ENCODE measurements at regions not wholly inside any gene's neighbourhood (a gene's known extent, or its start where the extent isn't known, plus 50 kb on each side); places are given as distances from the start of the nearest gene placed in this dataset.

DNA sequence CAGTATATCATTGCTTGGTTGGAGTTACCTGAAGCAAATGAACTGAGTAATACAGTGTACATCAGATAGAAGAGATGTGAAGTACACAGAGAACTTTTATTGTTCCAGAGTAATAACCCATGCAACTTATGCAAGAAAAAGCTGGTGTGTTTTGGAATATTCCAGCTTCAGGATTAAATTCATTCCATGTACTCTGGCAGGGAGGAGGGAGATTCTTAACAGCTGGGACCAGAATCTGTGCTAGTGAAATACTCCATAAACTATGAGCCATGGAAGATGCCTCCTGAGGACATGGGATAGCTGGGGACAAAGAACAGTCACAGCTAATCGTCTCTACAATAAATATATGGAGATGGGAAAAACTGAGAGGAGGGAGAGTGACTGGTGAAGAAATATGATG lies 101.6 kb upstream of the OTUD4 start:
- H3K9me3 ChIP-seq (replicated peaks; ENCODE audit: control insufficient read depth, low read depth, low read length) = no peaks in the 10 kb centered on the region
- H3K36me3 ChIP-seq (ENCODE audit: control insufficient read depth, insufficient read depth, low read length) = no peaks in the 10 kb centered on the region
- DNase-seq = peak; percentile 77
- no CpG with 5 or more reads among the region's 1 CpG for WGBS (ENCODE audit: insufficient coverage)
- no peaks in the 10 kb centered on the region for H3K27me3 ChIP-seq (ENCODE audit: control insufficient read depth, insufficient read depth, low read length)
- no peak overlapping the region for H3K4me3 ChIP-seq (ENCODE audit: low read length)
- H3K27ac ChIP-seq (ENCODE audit: low read length) = peak overlapping the region; percentile 74
- peaks cover 29% of the 10 kb centered on the region for H3K4me1 ChIP-seq (ENCODE audit: control insufficient read depth, insufficient read depth, low read length)

DNA sequence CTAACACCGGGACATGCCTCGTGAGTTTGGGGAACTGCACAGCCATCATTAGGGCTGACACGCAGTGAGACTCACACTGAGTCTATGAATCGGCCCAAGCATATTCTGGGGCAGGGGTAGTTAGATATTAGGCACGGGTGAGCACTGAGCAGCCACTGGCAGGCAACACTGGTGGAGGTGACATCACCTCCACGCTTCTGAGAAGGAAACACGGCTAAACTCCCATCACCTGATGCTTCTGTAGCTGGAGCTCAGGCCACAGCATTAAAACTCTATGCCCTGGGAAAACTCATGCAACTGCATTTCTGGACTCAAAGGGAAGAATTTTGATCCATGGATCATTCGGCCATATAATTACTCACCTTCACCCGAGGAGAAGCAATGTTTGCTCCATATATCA lies 100.8 kb upstream of the OTUD4 start:
- Histone ChIP-seq H3K4me3 (ENCODE audit: low read length) (no peak overlapping the region), H3K9me3 (replicated peaks; ENCODE audit: control insufficient read depth, low read depth, low read length) (no peaks in the 10 kb centered on the region), H3K27me3 (ENCODE audit: control insufficient read depth, insufficient read depth, low read length) (no peaks in the 10 kb centered on the region), H3K4me1 (ENCODE audit: control insufficient read depth, insufficient read depth, low read length) (peaks cover 30% of the 10 kb centered on the region), H3K36me3 (ENCODE audit: control insufficient read depth, insufficient read depth, low read length) (no peaks in the 10 kb centered on the region), H3K27ac (ENCODE audit: low read length) (peak overlapping the region; percentile 97)
- 92% methylated on average over 6 of the region's 9 CpGs for WGBS (ENCODE audit: insufficient coverage)
- no peak for DNase-seq

DNA sequence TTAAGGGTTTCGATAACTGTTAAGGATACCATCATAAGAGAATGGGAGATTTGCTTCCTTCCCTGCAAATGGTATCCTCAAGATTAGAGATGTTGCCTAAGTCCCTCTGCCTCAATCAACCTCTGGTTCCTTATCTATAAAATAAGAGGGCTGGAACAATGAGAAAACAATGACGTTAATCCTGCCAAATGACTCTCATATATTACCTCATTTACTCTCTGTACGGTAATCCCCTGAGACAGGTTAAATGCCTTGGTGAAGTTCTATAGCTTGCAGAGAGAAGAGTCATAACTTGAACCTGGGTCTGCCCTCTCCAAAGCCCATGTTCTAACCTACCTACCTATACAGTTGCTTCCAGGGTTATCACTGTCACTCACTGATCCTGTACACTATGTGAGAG lies 100.2 kb upstream of the OTUD4 start:
- Histone ChIP-seq H3K4me3 (ENCODE audit: low read length) (no peak overlapping the region), H3K4me1 (ENCODE audit: control insufficient read depth, insufficient read depth, low read length) (peaks cover 36% of the 10 kb centered on the region), H3K9me3 (replicated peaks; ENCODE audit: control insufficient read depth, low read depth, low read length) (no peaks in the 10 kb centered on the region), H3K36me3 (ENCODE audit: control insufficient read depth, insufficient read depth, low read length) (no peaks in the 10 kb centered on the region), H3K27ac (ENCODE audit: low read length) (peak overlapping the region; percentile 97), H3K27me3 (ENCODE audit: control insufficient read depth, insufficient read depth, low read length) (no peaks in the 10 kb centered on the region)
- no CpG with 5 or more reads among the region's 3 CpGs for WGBS (ENCODE audit: insufficient coverage)
- DNase-seq = no peak

DNA sequence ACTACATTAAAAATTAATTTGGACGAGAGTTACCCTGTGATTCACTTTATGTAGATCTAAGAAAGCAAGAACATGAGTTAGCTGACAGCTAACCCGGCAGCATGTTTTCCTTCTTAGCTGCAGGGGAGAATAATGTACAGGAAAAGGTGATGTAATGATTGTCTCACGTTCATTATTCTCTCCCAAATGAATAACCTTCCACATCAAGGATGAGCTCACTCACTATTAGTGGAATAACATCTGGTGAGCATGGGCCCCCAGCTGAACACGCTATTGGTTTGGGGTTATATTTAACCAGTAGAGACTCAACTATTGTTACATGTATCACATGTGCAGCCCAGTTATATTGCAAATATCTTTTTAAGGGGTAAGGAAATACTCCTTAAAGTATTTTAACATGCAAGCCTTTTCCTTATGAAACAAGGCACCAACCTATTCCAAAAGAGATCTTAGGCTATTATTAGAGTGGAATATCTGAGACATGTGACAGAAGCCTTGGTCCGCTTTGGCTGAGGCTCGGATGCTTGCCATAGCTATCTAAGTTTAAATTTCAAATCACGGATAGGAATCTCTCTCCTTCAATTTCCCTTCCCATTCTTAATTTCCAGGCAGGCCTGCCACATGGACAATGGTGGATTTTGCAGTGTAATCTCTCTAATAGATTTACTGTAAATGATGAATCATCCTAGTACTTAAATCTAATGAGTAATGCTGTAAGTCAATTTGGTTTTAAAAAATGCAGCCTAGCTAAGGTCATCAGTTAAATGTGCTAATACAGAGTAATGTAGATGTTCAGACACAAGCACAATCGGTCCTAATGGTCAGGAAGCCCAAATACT lies 99.0 kb upstream of the OTUD4 start:
- Histone ChIP-seq H3K4me1 (ENCODE audit: control insufficient read depth, insufficient read depth, low read length) (peaks cover 38% of the 10 kb centered on the region), H3K27ac (ENCODE audit: low read length) (peak overlapping the region; percentile 97), H3K4me3 (ENCODE audit: low read length) (no peak overlapping the region), H3K9me3 (replicated peaks; ENCODE audit: control insufficient read depth, low read depth, low read length) (no peaks in the 10 kb centered on the region), H3K27me3 (ENCODE audit: control insufficient read depth, insufficient read depth, low read length) (no peaks in the 10 kb centered on the region), H3K36me3 (ENCODE audit: control insufficient read depth, insufficient read depth, low read length) (no peaks in the 10 kb centered on the region)
- DNase-seq = peak; percentile 98
- 20% methylated on average over 1 of the region's 8 CpGs for WGBS (ENCODE audit: insufficient coverage)

DNA sequence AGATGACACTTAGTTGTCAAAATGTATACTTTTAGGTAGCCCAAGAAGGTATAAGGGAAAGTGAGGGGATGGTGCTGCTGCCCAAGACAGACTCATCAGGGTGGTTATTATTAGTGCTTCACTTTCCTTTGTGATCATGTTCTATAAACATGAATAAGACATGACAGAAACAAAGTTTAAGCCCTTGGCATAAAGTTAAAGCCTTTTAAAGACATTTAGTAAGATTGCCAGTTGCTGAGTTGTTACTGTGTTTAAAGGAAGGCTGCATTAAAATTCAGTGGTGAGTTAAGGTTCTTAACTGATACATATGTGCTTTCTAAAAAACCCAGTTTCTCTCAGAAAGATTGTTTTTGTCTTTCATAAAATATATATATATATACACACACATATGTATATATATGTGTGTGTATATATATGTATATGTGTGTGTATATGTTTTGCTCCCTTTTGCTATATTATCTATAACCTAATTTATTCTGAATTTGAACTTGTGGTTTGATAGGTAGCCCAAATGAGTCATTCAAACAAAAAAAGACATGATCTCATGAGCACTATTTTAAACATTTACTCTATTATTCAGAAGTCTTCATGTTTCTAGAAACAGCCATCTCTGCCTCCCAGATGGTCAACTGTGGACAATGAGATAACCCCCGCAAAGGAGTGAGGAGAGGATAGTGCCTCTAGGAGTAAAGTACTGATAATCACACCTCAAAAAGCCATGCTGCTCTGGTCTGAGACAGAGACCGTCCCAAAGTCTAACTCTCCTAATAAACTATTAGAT lies 98.1 kb upstream of the OTUD4 start:
- Histone ChIP-seq H3K9me3 (replicated peaks; ENCODE audit: control insufficient read depth, low read depth, low read length) (peaks cover 5% of the 10 kb centered on the region), H3K4me3 (ENCODE audit: low read length) (no peak overlapping the region), H3K4me1 (ENCODE audit: control insufficient read depth, insufficient read depth, low read length) (peaks cover 38% of the 10 kb centered on the region), H3K27me3 (ENCODE audit: control insufficient read depth, insufficient read depth, low read length) (no peaks in the 10 kb centered on the region), H3K27ac (ENCODE audit: low read length) (peak overlapping the region; percentile 97), H3K36me3 (ENCODE audit: control insufficient read depth, insufficient read depth, low read length) (no peaks in the 10 kb centered on the region)
- no CpG with 5 or more reads among the region's 2 CpGs for WGBS (ENCODE audit: insufficient coverage)
- peak; percentile 86 for DNase-seq

DNA sequence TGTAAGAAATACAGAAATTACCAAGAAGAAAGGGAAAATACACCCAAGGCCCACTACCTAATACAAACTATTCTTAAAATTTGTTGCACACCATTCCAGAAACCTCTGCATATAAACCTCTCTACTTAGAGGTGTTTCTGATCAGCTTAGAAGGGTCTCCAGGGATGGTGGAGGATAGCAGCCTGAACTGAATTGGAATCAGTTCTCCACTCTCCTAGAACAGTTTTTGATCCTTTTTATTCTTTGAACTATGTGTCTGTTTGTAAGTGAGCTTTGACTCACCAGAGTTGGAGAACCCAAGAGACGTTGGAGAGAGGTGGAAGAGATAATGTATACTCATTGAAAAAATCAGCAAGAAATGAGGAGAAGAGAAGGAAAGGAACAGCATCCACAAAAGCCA lies 96.6 kb upstream of the OTUD4 start:
- peaks cover 33% of the 10 kb centered on the region for H3K4me1 ChIP-seq (ENCODE audit: control insufficient read depth, insufficient read depth, low read length)
- DNase-seq = peak; percentile 37
- H3K27me3 ChIP-seq (ENCODE audit: control insufficient read depth, insufficient read depth, low read length) = no peaks in the 10 kb centered on the region
- H3K4me3 ChIP-seq (ENCODE audit: low read length) = no peak overlapping the region
- WGBS (ENCODE audit: insufficient coverage) = no CpG with 5 or more reads among the region's 1 CpG
- H3K27ac ChIP-seq (ENCODE audit: low read length) = peak overlapping the region; percentile 89
- peaks cover 8% of the 10 kb centered on the region for H3K9me3 ChIP-seq (replicated peaks; ENCODE audit: control insufficient read depth, low read depth, low read length)
- H3K36me3 ChIP-seq (ENCODE audit: control insufficient read depth, insufficient read depth, low read length) = no peaks in the 10 kb centered on the region

DNA sequence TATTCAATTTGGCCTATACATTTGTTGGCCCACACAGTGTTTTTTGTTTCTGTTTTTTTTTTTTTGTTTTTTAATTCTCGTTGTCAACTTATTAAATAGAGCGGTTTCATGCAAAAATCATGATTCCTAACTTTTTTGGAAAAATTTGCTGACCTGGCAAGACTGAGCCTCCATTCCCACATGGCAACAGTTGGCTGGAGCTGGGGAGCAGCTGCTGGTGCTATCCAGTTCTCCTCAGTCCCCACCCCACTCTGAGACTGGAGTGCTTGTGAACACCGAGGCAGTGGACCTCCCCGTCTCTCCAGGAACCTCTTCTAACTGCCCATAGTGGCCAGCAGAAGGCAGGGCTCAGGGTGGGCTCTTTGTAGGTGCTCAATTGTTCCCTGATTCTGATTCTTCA lies 95.7 kb upstream of the OTUD4 start:
- H3K27ac ChIP-seq (ENCODE audit: low read length) = peak overlapping the region; percentile 89
- no CpG with 5 or more reads among the region's 4 CpGs for WGBS (ENCODE audit: insufficient coverage)
- peak; percentile 96 for DNase-seq
- H3K4me1 ChIP-seq (ENCODE audit: control insufficient read depth, insufficient read depth, low read length) = peaks cover 30% of the 10 kb centered on the region
- H3K27me3 ChIP-seq (ENCODE audit: control insufficient read depth, insufficient read depth, low read length) = no peaks in the 10 kb centered on the region
- H3K9me3 ChIP-seq (replicated peaks; ENCODE audit: control insufficient read depth, low read depth, low read length) = peaks cover 8% of the 10 kb centered on the region
- no peaks in the 10 kb centered on the region for H3K36me3 ChIP-seq (ENCODE audit: control insufficient read depth, insufficient read depth, low read length)
- no peak overlapping the region for H3K4me3 ChIP-seq (ENCODE audit: low read length)

DNA sequence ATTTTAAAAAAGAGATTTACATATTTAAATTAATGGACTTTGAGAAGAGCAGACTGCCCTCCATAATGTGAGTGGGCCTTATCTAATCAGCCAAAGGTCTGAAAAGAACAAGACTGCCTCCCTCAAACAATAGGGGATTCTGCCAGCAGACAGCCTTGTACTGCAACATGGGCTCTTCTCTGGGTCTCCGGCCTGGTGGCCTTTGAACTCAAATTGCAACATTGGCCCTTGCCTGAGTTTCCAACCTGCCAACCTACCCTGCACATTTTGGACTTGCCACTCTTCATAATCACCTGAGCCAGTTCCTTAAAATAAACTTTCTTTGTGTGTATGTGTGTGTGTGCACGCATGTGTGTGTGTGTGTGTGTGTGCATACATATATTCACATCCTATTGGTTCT lies 90.8 kb upstream of the OTUD4 start:
- Histone ChIP-seq H3K4me3 (ENCODE audit: low read length) (no peak overlapping the region), H3K4me1 (ENCODE audit: control insufficient read depth, insufficient read depth, low read length) (peaks cover 8% of the 10 kb centered on the region), H3K36me3 (ENCODE audit: control insufficient read depth, insufficient read depth, low read length) (no peaks in the 10 kb centered on the region), H3K27ac (ENCODE audit: low read length) (no peak overlapping the region), H3K27me3 (ENCODE audit: control insufficient read depth, insufficient read depth, low read length) (no peaks in the 10 kb centered on the region), H3K9me3 (replicated peaks; ENCODE audit: control insufficient read depth, low read depth, low read length) (peaks cover 8% of the 10 kb centered on the region)
- no peak for DNase-seq
- WGBS (ENCODE audit: insufficient coverage) = 78% methylated on average over 1 of the region's 2 CpGs

DNA sequence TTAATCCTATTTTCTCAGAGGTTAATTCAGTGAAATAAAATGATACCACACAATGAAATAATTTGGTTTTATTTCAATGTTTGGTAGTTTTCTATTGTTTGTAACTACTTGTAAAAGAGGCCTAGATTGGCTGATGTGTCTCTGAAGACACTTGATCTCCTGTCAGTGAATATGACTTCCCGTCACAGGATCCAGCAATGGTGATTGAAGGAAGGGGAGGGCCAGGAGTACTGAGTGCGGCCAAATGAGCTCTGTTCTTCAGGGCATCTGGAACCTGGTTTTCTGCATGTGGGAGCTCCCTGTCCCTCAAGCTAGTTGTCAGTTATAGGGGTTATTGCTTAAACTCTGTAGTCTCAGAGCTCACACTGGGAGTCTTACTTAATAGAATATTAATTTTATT lies 86.5 kb upstream of the OTUD4 start:
- Histone ChIP-seq H3K27ac (ENCODE audit: low read length) (no peak overlapping the region), H3K4me1 (ENCODE audit: control insufficient read depth, insufficient read depth, low read length) (no peaks in the 10 kb centered on the region), H3K4me3 (ENCODE audit: low read length) (no peak overlapping the region), H3K36me3 (ENCODE audit: control insufficient read depth, insufficient read depth, low read length) (no peaks in the 10 kb centered on the region), H3K9me3 (replicated peaks; ENCODE audit: control insufficient read depth, low read depth, low read length) (no peaks in the 10 kb centered on the region), H3K27me3 (ENCODE audit: control insufficient read depth, insufficient read depth, low read length) (no peaks in the 10 kb centered on the region)
- DNase-seq = peak; percentile 23
- 29% methylated on average over 1 of the region's 2 CpGs for WGBS (ENCODE audit: insufficient coverage)

DNA sequence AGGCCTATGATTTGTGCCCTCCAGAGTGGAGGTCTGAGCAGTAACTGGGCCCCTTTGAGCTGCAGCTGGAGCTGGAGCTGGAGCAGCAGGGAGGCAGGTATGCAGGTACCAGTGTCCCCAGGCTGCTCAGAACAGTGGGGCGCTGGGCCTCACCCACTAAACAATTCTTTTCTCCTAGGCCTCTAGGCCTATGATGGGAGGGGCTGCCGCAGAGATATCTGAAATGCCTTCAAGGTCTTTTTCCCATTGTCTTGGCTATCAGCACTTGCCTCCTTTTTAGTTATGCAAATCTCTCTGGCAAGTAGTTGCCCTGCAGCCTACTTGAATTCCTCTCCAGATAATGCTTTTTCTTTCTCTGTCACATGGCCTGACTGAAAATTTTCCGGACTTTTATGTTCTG lies 79.7 kb upstream of the OTUD4 start:
- peaks cover 11% of the 10 kb centered on the region for H3K9me3 ChIP-seq (replicated peaks; ENCODE audit: control insufficient read depth, low read depth, low read length)
- no peaks in the 10 kb centered on the region for H3K4me1 ChIP-seq (ENCODE audit: control insufficient read depth, insufficient read depth, low read length)
- no peak overlapping the region for H3K4me3 ChIP-seq (ENCODE audit: low read length)
- H3K27me3 ChIP-seq (ENCODE audit: control insufficient read depth, insufficient read depth, low read length) = no peaks in the 10 kb centered on the region
- no peaks in the 10 kb centered on the region for H3K36me3 ChIP-seq (ENCODE audit: control insufficient read depth, insufficient read depth, low read length)
- no peak overlapping the region for H3K27ac ChIP-seq (ENCODE audit: low read length)
- DNase-seq = no peak
- WGBS (ENCODE audit: insufficient coverage) = 100% methylated on average over 1 of the region's 3 CpGs

All from muscle of leg (tissue), 3 donors.